G401 (cell line): ENCODE measurements at regions not wholly inside any gene's neighbourhood (a gene's known extent, or its start where the extent isn't known, plus 50 kb on each side); places are given as distances from the start of the nearest gene placed in this dataset.

Source experiments
- DNase-seq: peaks from one replicate; pipeline ENCODE4 v3.0.0-alpha.2; 2015; ENCODE audit warnings: low spot score
- in situ Hi-C: cut with HindIII; loops from 2 replicates; pipeline ENCODE4 v1.10.0; 2016; ENCODE audit warnings: low sequenced_read_pairs, mixed read lengths

DNA sequence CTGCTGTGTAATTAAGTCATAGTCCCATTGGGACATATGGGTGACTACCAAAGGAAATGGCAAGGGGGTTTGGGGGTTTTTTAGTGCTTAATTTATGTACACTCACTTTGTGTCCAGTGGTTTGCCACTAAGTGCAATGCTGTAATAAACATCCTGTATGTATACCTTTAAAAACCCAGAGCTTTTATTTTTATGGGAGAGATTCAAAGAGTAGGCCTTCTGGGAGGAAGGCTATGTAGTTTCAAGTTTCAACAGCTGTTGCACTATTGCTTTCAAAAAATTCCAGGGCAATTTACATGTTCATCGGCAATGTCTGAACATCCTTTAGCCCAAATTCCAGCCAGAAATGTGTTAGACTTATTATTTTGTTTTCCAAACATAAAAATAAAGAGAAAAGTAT is 744.7 kb downstream of the XPNPEP1 start:
- in situ Hi-C loops = no loop called here
- DNase-seq = no peak

DNA sequence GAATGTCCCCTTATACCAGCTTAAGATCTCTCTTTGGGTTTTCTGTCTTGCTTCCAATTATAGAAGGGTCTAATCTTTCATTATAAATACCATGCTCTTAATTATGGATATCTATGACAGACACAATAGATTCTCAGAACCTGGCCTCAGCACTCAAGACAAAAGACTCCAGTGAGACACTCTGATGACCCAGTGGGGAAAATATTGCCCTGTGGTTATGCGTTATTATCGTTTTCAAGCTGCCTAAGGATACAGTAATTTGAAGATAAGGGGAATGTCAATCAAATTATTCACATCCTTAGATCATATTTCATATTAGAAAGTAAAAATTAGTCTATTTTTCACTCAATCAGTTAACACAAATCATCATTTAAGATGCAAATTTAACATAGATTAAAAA is 748.8 kb downstream of the XPNPEP1 start:
- in situ Hi-C loops = no loop called here
- no peak for DNase-seq

DNA sequence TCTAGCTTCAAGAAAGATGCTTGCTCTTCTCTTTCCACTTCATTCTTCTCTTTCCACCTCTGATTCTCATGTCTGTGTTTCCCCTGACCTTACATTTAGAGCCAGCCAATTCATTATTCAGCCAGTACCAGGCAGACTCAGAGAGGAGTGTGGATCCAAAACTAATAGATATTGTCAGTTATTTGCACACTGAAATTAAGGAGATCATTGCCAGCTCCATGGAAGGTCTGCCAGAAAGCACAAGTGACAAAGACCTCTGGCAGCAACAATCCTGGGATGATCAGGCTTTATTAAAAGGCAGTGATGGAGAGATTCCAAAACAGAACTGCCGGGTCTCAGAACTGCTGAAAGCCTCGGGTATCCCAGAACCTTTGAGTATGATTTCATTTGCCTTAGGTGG is 749.4 kb downstream of the XPNPEP1 start:
- in situ Hi-C loops = no loop called here
- DNase-seq = no peak

DNA sequence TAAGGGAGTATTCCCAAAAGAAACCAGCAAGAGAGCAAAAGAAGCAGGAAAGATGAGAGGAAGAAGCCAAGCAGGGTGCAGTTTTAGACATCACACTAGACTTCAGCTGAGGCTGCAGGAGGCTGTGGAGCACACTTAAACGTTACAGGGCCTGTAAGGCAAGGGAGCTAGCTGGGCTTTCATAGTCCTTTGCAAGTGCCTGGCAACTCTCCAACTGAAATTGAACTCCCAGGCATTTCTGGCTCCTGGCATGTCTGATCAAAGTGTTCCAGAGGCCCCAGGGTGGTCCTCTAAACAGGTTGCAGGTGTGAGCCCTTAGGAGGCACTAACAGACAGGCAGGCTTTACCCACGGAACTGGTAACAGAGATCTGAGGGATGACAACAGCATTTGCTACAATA is 750.2 kb downstream of the XPNPEP1 start:
- in situ Hi-C loops = no loop called here

DNA sequence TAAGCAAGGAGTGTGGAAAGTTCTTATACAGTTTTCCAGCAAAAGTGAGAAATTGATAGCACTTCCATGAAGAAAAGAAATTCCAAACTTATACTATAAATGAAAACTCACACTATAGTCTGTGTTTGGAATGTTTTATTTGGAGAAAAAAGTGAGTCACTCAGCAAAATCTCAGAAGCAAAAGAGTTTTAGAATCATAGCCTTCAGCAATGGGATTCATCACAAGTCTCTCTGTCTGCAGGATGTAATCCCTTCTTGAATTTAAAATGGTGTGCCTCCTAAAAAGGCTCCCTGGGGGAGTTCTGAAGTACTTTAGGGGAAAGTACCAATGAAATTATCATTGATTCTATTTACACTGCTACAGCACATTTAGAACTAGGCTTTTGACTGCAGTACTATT is 756.4 kb downstream of the XPNPEP1 start:
- in situ Hi-C loops = no loop called here
- DNase-seq = no peak

More for the DNA sequence above, 750.2 kb downstream of the XPNPEP1 start:
- DNase-seq = no peak

DNA sequence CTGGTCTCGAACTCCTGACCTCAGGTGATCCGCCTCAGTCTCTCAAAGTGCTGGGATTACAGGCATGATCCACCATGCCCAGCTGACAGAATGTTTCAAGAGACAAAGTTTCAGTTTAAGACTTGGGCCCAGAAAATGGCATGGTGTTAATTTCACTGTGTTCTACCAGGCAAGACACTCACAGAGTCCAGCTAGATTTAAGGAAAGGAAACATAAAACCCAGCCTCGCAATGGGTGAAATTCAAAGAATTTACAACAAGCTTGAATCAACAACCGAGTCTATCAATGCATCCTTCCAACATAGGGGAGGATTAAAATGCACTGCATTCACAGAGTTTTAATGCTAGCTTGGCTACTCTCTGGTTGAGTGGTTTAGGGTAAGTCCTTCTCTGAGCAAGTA is 764.0 kb downstream of the XPNPEP1 start:
- DNase-seq = no peak
- in situ Hi-C loops = no loop called here

DNA sequence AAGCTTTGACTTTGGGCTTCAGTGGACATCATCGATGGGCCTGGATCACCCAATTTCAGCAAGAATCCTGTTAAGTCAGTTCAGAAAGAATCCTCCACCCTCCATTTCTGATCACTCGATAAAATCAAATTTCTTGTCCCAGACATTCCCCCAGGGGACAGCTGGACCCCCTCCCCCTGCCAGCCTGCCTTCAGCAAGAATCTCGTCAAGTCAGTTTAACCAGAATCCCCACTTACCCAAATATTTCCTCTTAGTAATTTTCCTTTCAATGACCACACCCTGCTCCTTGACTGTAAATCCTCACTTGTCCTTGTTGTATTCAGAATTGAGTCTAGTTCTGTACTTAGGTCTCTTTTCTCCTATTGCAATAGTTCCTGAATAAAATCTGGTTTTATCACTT is 766.9 kb downstream of the XPNPEP1 start:
- in situ Hi-C loops = no loop called here
- DNase-seq = no peak

DNA sequence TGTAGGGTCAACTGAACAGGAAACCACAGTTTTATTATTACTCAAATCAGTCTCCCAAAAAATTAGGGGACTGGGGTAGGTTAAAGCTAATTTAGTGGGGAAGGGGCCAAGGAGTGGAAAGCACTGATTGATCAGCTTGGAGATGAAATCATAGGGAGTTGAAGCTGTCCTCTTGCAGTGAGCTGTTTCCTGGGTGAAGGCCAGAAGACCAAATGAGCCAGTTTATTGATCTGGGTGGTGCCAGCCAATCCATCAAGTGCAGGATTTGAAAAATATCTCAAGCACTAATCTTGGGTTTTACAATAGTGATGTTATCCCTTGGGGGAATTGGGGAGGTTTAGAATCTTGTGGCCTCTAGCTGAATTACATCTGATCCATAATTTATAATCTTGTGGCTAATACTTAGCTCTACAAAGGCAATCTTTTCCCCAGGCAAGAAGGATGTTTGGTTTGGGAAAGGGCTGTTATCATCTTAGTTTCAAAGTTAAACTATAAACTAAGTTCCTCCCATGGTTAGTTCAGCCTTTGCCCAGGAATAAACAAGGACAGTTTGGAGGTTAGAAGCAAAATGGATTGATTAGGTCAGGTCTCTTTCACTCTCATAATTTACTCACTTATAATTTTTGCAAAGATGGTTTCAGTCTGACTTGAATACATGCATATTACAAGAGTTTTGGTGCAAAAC is 773.5 kb downstream of the XPNPEP1 start:
- in situ Hi-C loops = no loop called here
- DNase-seq = no peak

DNA sequence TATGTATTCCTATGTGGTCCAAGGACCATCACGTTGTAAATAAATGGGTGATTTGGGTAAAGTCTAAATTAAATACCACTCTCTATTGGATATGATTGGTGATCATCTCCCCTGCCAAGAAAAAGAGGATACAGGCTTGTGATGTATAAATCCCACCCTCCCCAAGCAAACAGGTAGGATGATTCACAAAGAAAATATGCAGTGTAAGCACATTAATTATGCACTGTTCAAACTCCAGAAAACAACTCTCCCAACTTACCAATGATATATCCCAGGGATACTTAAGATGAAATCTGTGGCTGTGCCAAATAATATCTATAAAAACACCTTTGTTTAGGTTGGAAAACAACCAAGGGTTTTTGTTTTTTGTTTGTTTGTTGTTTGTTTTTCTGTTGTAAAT is 795.9 kb downstream of the XPNPEP1 start:
- DNase-seq = no peak
- in situ Hi-C loops = no loop called here

DNA sequence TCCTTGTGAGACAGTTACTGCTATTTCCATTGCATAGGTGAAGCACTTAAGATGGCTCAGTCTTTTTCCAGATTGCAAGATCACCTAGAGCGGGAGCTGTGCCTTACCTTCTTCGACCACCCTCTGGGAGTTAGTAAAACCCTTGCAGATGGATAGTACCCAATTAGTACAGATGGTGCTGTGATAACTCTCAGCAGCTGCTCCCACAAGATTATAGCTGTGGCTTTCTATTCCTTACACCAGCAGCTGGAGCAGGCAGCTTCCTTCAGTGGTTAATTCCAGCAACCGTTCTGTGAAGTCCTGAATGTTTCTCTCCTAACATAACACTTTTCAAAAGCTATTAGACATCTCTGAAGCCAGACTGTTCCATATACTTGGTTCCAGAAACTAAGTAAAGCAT is 796.8 kb downstream of the XPNPEP1 start:
- in situ Hi-C loops = no loop called here
- no peak for DNase-seq

DNA sequence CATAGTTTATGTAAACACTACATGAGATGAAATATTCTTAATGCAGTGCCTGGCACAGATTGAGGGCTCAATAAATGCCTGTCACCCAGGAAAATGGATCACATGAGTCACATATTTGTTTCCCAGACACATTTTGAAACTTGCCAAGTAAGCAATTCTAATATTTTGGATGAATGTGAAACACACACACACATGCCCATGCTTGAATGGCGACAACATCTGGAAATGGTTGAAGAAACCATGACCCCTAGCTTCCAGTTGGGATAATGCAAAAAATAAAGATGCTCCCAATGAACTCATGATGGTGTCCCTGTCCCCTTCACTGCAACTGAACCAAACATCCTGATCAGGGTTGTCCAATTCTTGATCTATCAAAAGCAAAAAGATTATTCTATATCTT is 797.3 kb downstream of the XPNPEP1 start:
- DNase-seq = no peak

DNA sequence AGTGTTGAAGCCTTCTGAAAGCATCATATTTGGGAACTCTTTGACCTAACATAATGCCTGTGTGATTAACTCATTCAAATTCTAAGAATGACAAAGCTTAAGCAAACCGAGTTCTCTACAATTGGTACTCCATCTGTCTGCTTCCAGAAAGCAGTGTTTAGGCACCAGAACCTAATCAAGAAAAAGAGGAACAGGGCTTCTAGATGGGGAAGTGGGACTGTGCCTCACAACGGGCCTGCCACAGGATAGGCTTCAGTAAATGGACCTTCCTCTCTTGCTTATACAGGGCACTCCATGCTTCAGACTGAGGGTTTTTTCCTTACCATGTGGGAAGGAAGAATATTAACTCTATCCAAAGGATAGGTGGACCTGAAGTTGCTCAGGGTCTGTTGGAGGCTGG is 808.1 kb downstream of the XPNPEP1 start:
- DNase-seq = no peak
- in situ Hi-C loops = no loop called here

More for the DNA sequence above, 797.3 kb downstream of the XPNPEP1 start:
- in situ Hi-C loops = no loop called here

DNA sequence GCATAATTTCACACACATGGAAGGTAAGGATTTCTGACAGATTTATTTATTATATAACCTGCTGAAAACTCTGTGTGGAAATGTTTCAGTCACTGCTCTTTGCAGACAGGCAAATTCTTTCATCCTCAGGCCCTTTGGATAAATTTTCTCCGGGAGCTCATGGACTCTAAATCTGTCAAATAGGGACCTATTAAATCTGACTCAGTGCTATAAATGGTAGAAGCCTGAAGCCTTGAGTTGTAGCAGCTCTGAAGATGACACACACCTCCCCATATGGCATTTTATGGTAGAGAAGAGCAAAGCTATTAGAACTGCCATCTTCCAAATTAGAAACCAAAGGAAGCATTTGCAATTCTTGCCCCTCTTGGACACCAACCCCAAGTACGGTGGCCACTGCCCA is 808.7 kb downstream of the XPNPEP1 start:
- in situ Hi-C loops = no loop called here

DNA sequence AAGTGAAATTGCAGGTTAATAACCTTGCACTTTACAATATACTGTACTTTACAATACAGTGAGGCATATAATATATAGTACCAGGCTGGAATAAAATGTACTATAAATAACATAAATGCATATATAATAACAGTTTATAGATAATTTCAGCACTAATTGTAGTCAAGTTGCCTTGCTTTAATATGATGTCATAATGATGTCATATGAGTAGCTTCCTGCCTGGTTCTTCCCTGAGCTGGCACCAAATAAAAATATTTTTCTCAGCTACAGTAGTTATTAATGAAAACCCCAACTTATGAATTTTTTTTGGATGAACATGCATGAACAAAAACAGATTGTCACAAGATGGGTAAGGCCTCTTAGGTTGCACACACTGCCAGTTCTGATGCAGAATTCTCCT is 816.7 kb downstream of the XPNPEP1 start:
- in situ Hi-C loops = no loop called here

More for the DNA sequence above, 808.7 kb downstream of the XPNPEP1 start:
- no peak for DNase-seq

DNA sequence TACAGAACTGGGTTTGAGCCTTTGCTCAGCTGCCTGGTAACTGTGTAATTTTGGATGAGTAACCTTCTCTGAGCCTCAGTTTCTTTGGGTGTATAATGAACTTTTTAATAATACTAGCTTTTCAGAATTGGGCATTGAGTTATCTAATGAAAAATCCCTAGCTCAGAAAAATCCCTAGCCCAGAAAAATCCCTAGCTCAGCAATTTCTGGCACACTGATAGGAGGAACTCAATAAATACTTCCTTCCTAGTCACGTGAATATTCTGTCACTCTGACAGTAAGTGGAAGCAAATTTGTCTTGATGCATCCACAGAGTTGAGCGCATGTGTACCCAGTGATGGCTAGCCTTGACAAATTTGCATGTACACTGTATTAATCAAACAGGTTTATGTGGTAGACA is 817.6 kb downstream of the XPNPEP1 start:
- in situ Hi-C loops = no loop called here
- DNase-seq = no peak

More for the DNA sequence above, 816.7 kb downstream of the XPNPEP1 start:
- DNase-seq = no peak

DNA sequence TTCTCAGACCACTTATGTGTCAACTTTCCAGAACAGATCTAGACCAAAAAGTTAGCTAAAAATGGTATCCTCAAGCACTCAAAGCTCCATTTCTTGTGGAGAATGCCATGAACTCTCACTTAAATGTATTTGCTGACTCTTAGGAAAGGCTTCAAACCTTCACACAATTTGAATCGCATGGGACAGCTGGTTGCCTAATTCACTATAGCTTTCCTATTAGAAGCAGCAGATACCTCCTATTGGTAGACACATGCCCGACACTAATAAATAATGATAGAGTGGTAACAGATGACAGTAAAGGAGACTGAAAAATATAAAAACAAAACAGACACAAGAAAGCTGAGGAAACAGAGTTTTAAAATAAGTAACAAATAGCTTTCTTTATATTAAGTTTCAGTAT is 818.5 kb downstream of the XPNPEP1 start:
- in situ Hi-C loops = no loop called here

DNA sequence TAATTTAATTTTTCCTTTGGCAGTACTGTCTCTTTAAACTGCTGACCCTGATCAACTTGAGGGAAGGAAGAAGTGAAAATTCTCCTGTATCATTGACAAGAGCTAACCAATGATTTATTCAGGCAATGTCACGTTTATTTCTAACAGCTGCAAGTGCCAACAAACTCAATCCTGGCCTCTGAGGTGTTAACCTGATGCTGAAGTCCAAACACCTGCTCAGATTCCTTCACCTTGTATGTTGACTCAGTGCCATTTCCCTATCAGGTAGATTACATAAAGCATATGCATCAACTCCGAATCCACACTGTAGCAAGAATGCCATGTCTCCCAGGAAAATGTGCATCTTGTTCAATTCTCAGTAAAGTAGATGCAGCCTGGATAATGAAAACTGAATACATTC is 820.0 kb downstream of the XPNPEP1 start:
- in situ Hi-C loops = no loop called here
- no peak for DNase-seq

More for the DNA sequence above, 818.5 kb downstream of the XPNPEP1 start:
- DNase-seq = no peak

DNA sequence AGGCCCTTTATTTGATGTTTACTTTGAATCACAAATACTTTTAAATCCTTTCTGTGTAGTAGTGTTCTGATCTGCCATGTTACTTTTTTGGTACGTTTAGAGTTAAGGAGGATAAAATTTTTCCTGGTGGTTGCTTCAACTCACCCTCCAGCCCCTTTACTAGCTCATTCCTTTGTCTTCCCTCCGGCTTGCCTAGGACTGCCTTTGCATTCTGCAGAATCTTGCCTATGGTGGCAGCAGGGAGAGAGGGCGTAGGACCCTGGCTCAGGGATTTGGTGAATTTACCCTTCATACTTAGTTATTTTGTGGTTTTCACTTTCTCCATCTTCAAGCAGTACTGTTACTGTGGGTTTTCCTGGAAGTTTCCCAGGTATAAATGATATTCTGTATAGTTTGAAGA is 833.5 kb downstream of the XPNPEP1 start:
- in situ Hi-C loops = no loop called here
- DNase-seq = no peak

DNA sequence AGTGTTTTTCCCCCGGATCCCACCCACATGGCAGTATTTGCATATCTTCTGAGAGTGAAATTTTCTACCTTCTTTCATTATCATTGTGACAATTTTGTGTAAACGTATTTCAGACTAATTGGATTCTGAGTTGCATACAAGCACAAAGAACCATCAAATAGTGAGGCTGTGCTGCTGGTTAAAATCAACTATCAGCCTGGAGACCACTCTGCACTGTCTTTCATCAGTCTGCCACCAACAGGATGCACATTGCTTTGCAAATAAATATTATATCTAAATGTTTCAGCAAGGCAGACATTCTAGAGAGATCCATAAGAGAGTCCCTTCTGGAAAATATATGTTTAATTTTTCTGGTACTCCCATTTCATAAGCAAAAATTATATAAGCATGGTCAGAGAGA is 851.8 kb downstream of the XPNPEP1 start:
- DNase-seq = no peak
- in situ Hi-C loops = no loop called here

DNA sequence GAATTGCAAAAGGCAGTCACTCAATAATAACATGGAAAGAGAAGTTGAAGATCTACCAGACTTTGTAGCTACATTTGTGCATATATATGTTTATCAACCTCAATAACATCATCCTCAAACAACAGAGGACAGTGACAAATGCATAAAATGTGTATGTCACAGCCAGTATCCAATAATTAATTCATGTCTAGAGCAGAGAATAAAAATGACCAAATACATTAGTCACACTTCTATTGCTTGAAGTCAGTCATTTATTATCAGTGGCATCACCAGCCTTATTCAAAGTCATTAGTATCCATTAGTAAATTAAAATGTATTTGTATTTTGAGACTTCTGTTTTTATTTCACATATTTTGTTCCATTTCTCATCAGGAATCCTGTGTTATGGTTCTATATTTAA is 852.8 kb downstream of the XPNPEP1 start:
- DNase-seq = no peak
- in situ Hi-C loops = no loop called here

DNA sequence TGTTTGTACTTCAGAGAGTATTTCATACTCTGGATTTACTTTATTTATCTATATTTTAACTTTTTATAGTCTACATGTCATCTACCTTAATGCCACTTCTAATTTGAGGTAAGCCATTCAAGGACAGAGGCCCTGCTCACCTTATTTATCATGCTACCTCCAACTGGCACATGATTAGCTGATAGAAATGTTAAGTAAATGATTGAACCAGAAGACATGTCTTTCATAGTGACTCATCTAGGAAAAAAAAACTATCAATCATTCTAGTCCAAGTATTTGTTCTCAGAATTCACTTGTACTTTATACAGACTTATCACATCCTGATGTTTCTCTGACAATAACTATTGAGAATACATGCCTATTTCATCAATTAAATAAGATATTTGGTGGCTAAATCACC is 856.3 kb downstream of the XPNPEP1 start:
- DNase-seq = no peak
- in situ Hi-C loops = no loop called here

DNA sequence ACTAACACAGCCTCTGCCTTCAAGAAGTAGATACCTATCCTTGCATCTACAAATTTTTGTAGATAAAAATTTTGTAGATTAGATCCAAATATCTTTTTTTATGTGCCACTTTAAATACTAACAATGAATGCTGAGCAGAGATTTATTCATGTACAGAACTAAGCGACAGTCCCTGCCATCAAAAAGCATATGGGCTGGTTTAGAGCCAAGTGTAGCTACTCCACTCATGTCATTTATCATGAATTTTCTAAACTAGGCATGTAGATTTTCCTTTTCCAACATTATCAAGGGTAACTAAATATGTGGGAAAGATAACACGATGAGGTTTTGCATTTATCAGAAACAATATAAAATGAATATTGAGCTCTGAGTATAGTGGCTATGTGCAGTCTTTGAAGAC is 857.5 kb downstream of the XPNPEP1 start:
- no peak for DNase-seq
- in situ Hi-C loops = no loop called here
